Fibroblast of villous mesenchyme (primary cell): ENCODE measurements at regions not wholly inside any gene's neighbourhood (a gene's known extent, or its start where the extent isn't known, plus 50 kb on each side); places are given as distances from the start of the nearest gene placed in this dataset.
A peak's percentile ranks its signal among the peaks of the same experiment; 100 is the strongest.

Experiments used
- DNase-seq: peaks from one replicate; pipeline ENCODE4 v3.0.0-alpha.2; 2010; ENCODE audit warnings: low read depth
- H3K4me3 ChIP-seq: 2 replicates; pipeline ENCODE4 v1.5.1; 2011; ENCODE audit warnings: low read depth, mild to moderate bottlenecking, low read length
- TF ChIP-seq, protein P1 (sequence below): IDR thresholded peaks from 2 replicates; pipeline ENCODE4 v1.5.1; 2012; ENCODE audit warnings: low read depth, mild to moderate bottlenecking, low read length; ENCODE audit not compliant: insufficient read depth

GRCh38 chr12:116370004-116370404 lies 92.5 kb upstream of the MED13L start:
- peak; percentile 87 for DNase-seq
- H3K4me3 ChIP-seq: no peak overlapping the region
- TF ChIP-seq, protein P1, sequence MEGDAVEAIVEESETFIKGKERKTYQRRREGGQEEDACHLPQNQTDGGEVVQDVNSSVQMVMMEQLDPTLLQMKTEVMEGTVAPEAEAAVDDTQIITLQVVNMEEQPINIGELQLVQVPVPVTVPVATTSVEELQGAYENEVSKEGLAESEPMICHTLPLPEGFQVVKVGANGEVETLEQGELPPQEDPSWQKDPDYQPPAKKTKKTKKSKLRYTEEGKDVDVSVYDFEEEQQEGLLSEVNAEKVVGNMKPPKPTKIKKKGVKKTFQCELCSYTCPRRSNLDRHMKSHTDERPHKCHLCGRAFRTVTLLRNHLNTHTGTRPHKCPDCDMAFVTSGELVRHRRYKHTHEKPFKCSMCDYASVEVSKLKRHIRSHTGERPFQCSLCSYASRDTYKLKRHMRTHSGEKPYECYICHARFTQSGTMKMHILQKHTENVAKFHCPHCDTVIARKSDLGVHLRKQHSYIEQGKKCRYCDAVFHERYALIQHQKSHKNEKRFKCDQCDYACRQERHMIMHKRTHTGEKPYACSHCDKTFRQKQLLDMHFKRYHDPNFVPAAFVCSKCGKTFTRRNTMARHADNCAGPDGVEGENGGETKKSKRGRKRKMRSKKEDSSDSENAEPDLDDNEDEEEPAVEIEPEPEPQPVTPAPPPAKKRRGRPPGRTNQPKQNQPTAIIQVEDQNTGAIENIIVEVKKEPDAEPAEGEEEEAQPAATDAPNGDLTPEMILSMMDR: no peak

DNA sequence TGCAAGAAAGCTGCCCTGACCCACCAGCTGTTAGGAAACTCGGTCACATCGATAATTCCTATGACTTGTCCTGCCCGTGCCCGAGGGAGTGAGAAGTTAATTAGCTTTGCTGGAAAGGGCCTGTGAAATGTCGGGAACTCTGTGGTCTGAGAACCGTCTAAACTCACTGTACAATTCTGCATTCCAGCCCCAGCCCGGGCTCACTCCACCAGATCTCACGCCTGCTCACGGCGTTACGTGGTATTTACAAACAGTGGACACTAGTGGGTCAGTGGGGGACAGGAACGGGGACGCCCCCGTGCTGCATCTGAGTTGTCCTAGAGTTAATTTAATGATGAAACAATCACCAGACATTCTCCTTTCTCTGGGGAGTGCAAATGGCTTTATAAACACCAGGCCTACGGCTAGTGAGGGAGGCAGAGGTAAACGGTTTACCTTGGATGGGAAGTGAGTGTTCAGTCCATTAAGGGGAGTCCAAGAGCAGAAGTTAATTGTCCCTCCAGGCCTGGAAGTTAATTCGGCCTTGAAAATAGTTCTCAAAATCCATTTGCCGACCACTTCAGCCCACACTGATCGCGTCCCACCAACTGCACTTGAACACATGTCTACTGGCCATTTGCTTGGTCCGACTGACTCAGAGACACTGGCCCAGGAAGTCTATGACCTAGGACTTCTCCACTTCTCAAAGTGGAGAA lies 93.5 kb upstream of the MED13L start:
- H3K4me3 ChIP-seq: no peak overlapping the region
- TF ChIP-seq, protein P1: no peak
- peak; percentile 82 for DNase-seq

GRCh38 chr12:116372815-116373214 lies 95.3 kb upstream of the MED13L start:
- no peak for DNase-seq
- TF ChIP-seq, protein P1: no peak
- no peak overlapping the region for H3K4me3 ChIP-seq

DNA sequence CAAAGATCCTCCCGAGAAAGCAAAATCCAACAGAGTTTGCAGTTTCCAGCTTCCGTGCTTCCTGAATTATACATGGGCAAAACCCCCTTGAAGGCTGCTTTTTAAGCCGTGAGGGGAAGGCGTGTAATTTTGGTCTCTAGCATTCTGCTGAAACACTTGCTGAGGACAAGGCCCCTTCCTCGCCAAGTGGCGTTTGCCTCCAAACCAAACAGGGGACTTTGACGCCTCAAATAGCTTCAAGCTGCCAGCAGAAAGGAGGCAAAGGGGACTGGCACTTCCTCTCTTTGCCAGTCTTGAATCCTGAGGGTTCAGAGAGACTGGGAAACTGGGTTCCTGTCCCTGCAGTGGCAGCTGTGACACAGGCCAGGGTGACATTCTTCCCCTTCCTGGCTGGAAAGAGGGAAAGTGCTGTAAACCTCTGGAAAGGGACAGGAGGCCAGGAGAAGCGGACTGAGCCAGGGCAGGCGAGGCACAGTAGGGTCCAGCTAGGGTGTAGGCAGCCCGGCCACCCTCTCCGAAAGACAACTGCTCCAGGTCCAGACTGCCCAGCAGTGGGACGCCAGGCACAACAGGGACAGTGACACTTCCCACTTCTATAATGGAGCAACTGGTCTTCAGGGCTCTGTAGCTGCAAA lies 96.2 kb upstream of the MED13L start:
- no peak overlapping the region for H3K4me3 ChIP-seq
- DNase-seq: no peak
- TF ChIP-seq, protein P1: no peak

DNA sequence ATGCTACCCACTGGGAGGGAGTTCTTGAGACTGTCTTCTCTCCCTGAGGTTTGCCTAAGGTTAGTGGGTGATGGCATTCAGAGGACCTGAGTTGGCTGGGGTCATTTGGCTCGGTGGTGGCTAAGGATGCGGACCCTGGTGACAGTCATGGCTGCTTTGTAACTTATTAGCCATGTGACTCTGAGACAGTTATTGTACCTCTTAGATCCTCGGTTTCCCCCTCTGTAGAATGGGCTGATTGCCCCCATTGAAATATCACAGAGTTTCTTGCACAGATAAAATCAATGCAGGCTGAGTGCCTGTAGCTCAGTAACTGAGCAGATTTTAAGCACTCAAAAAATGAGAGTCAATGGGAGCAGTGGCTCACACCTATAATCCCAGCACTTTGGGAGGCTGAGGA lies 96.7 kb upstream of the MED13L start:
- TF ChIP-seq, protein P1: no peak
- H3K4me3 ChIP-seq: no peak overlapping the region
- no peak for DNase-seq

DNA sequence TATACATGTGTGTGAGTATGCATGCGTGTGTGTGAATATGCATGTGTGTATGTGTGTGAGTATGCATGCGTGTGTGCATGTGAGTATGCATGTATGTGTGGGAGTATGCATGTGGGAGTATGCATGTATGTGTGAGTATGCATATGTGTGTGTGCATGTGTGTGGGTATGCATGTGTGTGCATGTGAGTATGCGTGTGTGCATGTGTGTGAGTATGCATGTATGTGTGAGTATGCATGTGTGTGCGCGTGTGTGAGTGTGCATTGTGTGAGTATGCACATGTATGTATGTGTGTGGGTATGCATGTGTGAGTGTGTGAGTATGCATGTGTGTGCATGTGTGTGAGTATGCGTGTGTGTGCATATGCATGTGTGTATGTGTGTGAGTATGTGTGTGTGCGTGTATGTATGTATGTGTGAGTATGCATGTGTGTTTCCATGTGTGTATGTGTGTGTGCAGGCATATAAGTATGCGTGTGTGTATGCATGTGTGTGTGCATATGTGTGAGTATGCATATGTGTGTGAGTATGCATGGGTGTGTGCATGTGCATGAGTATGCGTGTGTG lies 97.9 kb upstream of the MED13L start:
- H3K4me3 ChIP-seq: no peak overlapping the region
- TF ChIP-seq, protein P1: no peak
- DNase-seq: no peak
